HCEC 1CT (cell line): ENCODE measurements at regions not wholly inside any gene's neighbourhood (a gene's known extent, or its start where the extent isn't known, plus 50 kb on each side); places are given as distances from the start of the nearest gene placed in this dataset.
"Not testable (repeated sequence)": the region's sequence is repeated elsewhere in the genome, so short reads cannot be mapped to it uniquely, and the experiment has no call there.

Source experiments
- DNase-seq: peaks from one replicate; pipeline ENCODE4 v3.0.0-alpha.2; 2017

GRCh38 chr11:37230865-37231264, 632.8 kb upstream of the RAG2 start:
- no peak for DNase-seq

GRCh38 chr11:37223962-37224361, 625.9 kb upstream of the RAG2 start:
- DNase-seq, result no peak

GRCh38 chr11:37203006-37203405, 605.0 kb upstream of the RAG2 start:
- no peak for DNase-seq

GRCh38 chr11:37199082-37199481, 601.0 kb upstream of the RAG2 start:
- no peak for DNase-seq

- DNase-seq, result no peak
These were observed 586.3 kb upstream of the RAG2 start for GRCh38 chr11:37184326-37184725.

- DNase-seq, result no peak
These were observed 584.0 kb upstream of the RAG2 start for GRCh38 chr11:37182031-37182430.

- no peak for DNase-seq
These were observed 579.7 kb upstream of the RAG2 start for GRCh38 chr11:37177721-37178120.

- no peak for DNase-seq
These were observed 573.4 kb upstream of the RAG2 start for GRCh38 chr11:37171451-37171850.

- DNase-seq, result no peak
These were observed 572.3 kb upstream of the RAG2 start for GRCh38 chr11:37170311-37170710.

GRCh38 chr11:37145434-37145833, 547.4 kb upstream of the RAG2 start:
- DNase-seq, result not testable (repeated sequence)

- no peak for DNase-seq
These were observed 544.6 kb upstream of the RAG2 start for GRCh38 chr11:37142591-37142990.

- no peak for DNase-seq
These were observed 543.7 kb upstream of the RAG2 start for GRCh38 chr11:37141707-37142106.

GRCh38 chr11:37135606-37136005, 537.6 kb upstream of the RAG2 start:
- DNase-seq, result not testable (repeated sequence)

- DNase-seq, result no peak
These were observed 536.6 kb upstream of the RAG2 start for GRCh38 chr11:37134637-37135036.

- no peak for DNase-seq
These were observed 526.3 kb upstream of the RAG2 start for GRCh38 chr11:37124384-37124783.

- DNase-seq, result no peak
These were observed 517.9 kb upstream of the RAG2 start for GRCh38 chr11:37115963-37116362.

GRCh38 chr11:37110385-37110784, 512.3 kb upstream of the RAG2 start:
- DNase-seq, result no peak

- no peak for DNase-seq
These were observed 511.2 kb upstream of the RAG2 start for GRCh38 chr11:37109286-37109585.

GRCh38 chr11:37108436-37109285, 510.6 kb upstream of the RAG2 start:
- DNase-seq, result no peak

GRCh38 chr11:37107831-37108230, 509.8 kb upstream of the RAG2 start:
- no peak for DNase-seq

- DNase-seq, result no peak
These were observed 509.4 kb upstream of the RAG2 start for GRCh38 chr11:37107415-37107814.

- no peak for DNase-seq
These were observed 507.4 kb upstream of the RAG2 start for GRCh38 chr11:37105427-37105826.

GRCh38 chr11:37104380-37104779, 506.3 kb upstream of the RAG2 start:
- no peak for DNase-seq

GRCh38 chr11:37100008-37100407, 502.0 kb upstream of the RAG2 start:
- DNase-seq, result no peak

GRCh38 chr11:37092487-37092886, 494.5 kb upstream of the RAG2 start:
- DNase-seq, result no peak
